Endothelial cell of umbilical vein (primary cell): ENCODE measurements at regions not wholly inside any gene's neighbourhood (a gene's known extent, or its start where the extent isn't known, plus 50 kb on each side); places are given as distances from the start of the nearest gene placed in this dataset.

Experiments used
- BruUV-seq: library from RNA; stranded (reverse); fragments of 400-500 nt; replicated peaks from 2 replicates; lab custom pipeline; 2021; lab: Mats Ljungman, UMichigan
- CTCF ChIA-PET: fragments of 300-600, 350-600 bp; sonication (Branson Sonifier 250); formaldehyde crosslinking; loops from one replicate; lab custom pipeline; 2021; ENCODE audit warnings: antibody characterized with exemption, inconsistent platforms; lab: Charles Lee
- POLR2A ChIA-PET: fragments of 300-600, 350-600 bp; sonication (Branson Sonifier 250); formaldehyde crosslinking; loops from one replicate; lab custom pipeline; 2021; ENCODE audit warnings: antibody characterized with exemption, inconsistent platforms; lab: Charles Lee
- DNase-seq: peaks from one replicate; pipeline ENCODE4 v3.0.0-alpha.2; 2011; ENCODE audit warnings: low read depth, low spot score
- FAIRE-seq: peaks from 2 replicates; lab custom pipeline; 2011; peaks lifted over from hg19 to GRCh38; lab: Jason Lieb, UNC
- H2AFZ ChIP-seq: 2 replicates; pipeline ENCODE4 v1.6.0; 2012; ENCODE audit warnings: low read depth, low read length, control low read depth, inconsistent platforms
- H3K27ac ChIP-seq: 2 replicates; pipeline ENCODE4 v1.5.1; 2011; ENCODE audit warnings: low read depth, mild to moderate bottlenecking, control low read depth, low read length, moderate library complexity; ENCODE audit not compliant: insufficient read depth
- H3K27me3 ChIP-seq, 2 experiments: 2 replicates each; pipeline versions ENCODE4 v1.6.0 to v1.6.1; 2011; ENCODE audit warnings: low read length in 2 of 2, mixed read lengths in 1 of 2; ENCODE audit not compliant: control insufficient read depth in 2 of 2, insufficient read depth in 2 of 2
- H3K36me3 ChIP-seq, 2 experiments: 2 replicates in 1 of 2; 3 replicates in 1 of 2; pipeline ENCODE4 v1.5.1; 2011; ENCODE audit warnings: low read length in 2 of 2, mild to moderate bottlenecking in 1 of 2, moderate library complexity in 1 of 2; ENCODE audit not compliant: control insufficient read depth in 2 of 2, insufficient read depth in 2 of 2; ENCODE audit errors: extremely low read depth in 1 of 2
- H3K4me1 ChIP-seq: 3 replicates; pipeline ENCODE4 v1.5.1; 2011; ENCODE audit warnings: mild to moderate bottlenecking, low read length; ENCODE audit not compliant: control insufficient read depth, insufficient read depth; ENCODE audit errors: extremely low read depth
- H3K4me2 ChIP-seq: 2 replicates; pipeline ENCODE4 v1.6.1; 2011; ENCODE audit warnings: low read length, control low read depth, mixed read lengths; ENCODE audit not compliant: insufficient read depth
- H3K4me3 ChIP-seq, 3 experiments: fragments of 200-600 bp in 1 of 3; sonication (generic), shearing (Covaris generic) in 1 of 3; replicated peaks in 1 of 3; 2 replicates each; pipeline ENCODE4 v1.5.1; 2011 to 2016; ENCODE audit warnings: control low read depth in 3 of 3, low read length in 3 of 3, mild to moderate bottlenecking in 2 of 3, inconsistent platforms in 1 of 3, low read depth in 1 of 3, moderate library complexity in 1 of 3; ENCODE audit not compliant: insufficient read depth in 1 of 3
- H3K79me2 ChIP-seq: 2 replicates; pipeline ENCODE4 v1.6.0; 2012; ENCODE audit warnings: low read length, inconsistent platforms; ENCODE audit not compliant: control insufficient read depth, insufficient read depth
- H3K9ac ChIP-seq: replicated peaks from 2 replicates; pipeline ENCODE3; 2011; ENCODE audit warnings: low read length, control low read depth; ENCODE audit not compliant: insufficient read depth; ENCODE audit errors: extremely low read depth
- H3K9me1 ChIP-seq: replicated peaks from 3 replicates; pipeline ENCODE4 v1.6.0; 2011; ENCODE audit warnings: mild to moderate bottlenecking, low read length; ENCODE audit not compliant: control insufficient read depth, insufficient read depth; ENCODE audit errors: extremely low read depth
- H3K9me3 ChIP-seq: replicated peaks from 2 replicates; pipeline ENCODE4 v1.5.1; 2012; ENCODE audit warnings: low read length, inconsistent platforms; ENCODE audit not compliant: control insufficient read depth, insufficient read depth
- H4K20me1 ChIP-seq: replicated peaks from 2 replicates; pipeline ENCODE3; 2011; ENCODE audit warnings: mild to moderate bottlenecking, low read length; ENCODE audit not compliant: control insufficient read depth, insufficient read depth; ENCODE audit errors: extremely low read depth
- CTCF ChIP-seq, 2 donors: IDR thresholded peaks; 1 replicate in 1 of 2; 2 replicates in 1 of 2; pipeline ENCODE4 v1.5.1; 2011; ENCODE audit warnings: low read length in 2 of 2, mild to moderate bottlenecking in 2 of 2, moderate library complexity in 2 of 2, control low read depth in 1 of 2, inconsistent platforms in 1 of 2, low read depth in 1 of 2; ENCODE audit not compliant: insufficient read depth in 1 of 2; ENCODE audit errors: extremely low read depth in 1 of 2
- JUN ChIP-seq: IDR thresholded peaks from 2 replicates; pipeline ENCODE4 v1.6.1; 2011; ENCODE audit warnings: borderline replicate concordance, low read depth; ENCODE audit not compliant: insufficient read length, insufficient read depth
- MAX ChIP-seq: IDR thresholded peaks from 2 replicates; pipeline ENCODE4 v1.6.1; 2011; ENCODE audit not compliant: insufficient read depth, insufficient read length
- dilution Hi-C: fragments of 300-500 bp; cut with MboI; formaldehyde crosslinking; loops from one replicate; pipeline ENCODE4 v1.15.0; 2019; ENCODE audit warnings: low sequenced_read_pairs; ENCODE audit not compliant: extremely low pct_ligation_motif_present
- intact Hi-C: fragments of 100-400 bp; cut with micrococcal nuclease; formaldehyde crosslinking; loops from one replicate; pipeline ENCODE4 v1.10.0; 2022

GRCh38 chr5:157922026-157922425 is 63.1 kb upstream of the CLINT1 start:
- ChIA-PET POLR2A (no interaction called here), CTCF (no interaction called here)
- intact Hi-C loops (no loop called here), dilution Hi-C loops (no loop called here)
- H3K27ac ChIP-seq: no peak overlapping the region
- H3K36me3 ChIP-seq: no peaks in the 10 kb centered on the region
- no peaks in the 10 kb centered on the region for H3K79me2 ChIP-seq
- no peak for DNase-seq
- H3K4me3 ChIP-seq: no peak overlapping the region
- H3K9me1 ChIP-seq: no peaks in the 10 kb centered on the region
- no peak overlapping the region for H2AFZ ChIP-seq
- H3K9me3 ChIP-seq: no peaks in the 10 kb centered on the region
- H3K27me3 ChIP-seq: no peaks in the 10 kb centered on the region
- TF ChIP-seq JUN (no peak), MAX (no peak)
- peaks cover 8% of the 10 kb centered on the region for H3K4me1 ChIP-seq
- no peak overlapping the region for H3K4me2 ChIP-seq
- H4K20me1 ChIP-seq: no peaks in the 10 kb centered on the region
- H3K9ac ChIP-seq: no peak overlapping the region
- no peak for FAIRE-seq
- BruUV-seq: no TSS peak

- POLR2A ChIA-PET: no interaction called here
- CTCF ChIA-PET: interaction anchor here (1.5 to 6.4 kb wide), 3 partner anchors 16 to 103 kb away, joined by 3 to 32 read pairs (median 6); no protein-coding TSS in a partner anchor
- H3K9me1 ChIP-seq: no peaks in the 10 kb centered on the region
- no peak overlapping the region for H3K4me2 ChIP-seq
- H3K4me3 ChIP-seq: no peak overlapping the region
- FAIRE-seq (no peak), DNase-seq (no peak)
- H3K4me1 ChIP-seq: peaks cover 8% of the 10 kb centered on the region
- no peaks in the 10 kb centered on the region for H3K79me2 ChIP-seq
- intact Hi-C loops (no loop called here), dilution Hi-C loops (no loop called here)
- H3K27ac ChIP-seq: no peak overlapping the region
- BruUV-seq: no TSS peak
- no peaks in the 10 kb centered on the region for H3K36me3 ChIP-seq
- no peak overlapping the region for H3K9ac ChIP-seq
- H2AFZ ChIP-seq: no peak overlapping the region
- H4K20me1 ChIP-seq: no peaks in the 10 kb centered on the region
- no peaks in the 10 kb centered on the region for H3K27me3 ChIP-seq
- no peaks in the 10 kb centered on the region for H3K9me3 ChIP-seq
- no peak for TF ChIP-seq CTCF (IDR thresholded peaks at IDR 0.05; ENCODE audit: extremely low read depth in 1 of 2, insufficient read depth in 1 of 2, low read depth in 1 of 2, low read length in 2 of 2)
Measured at GRCh38 chr5:157920828-157921170, 61.9 kb upstream of the CLINT1 start.
